ENCODE measurements at regions not wholly inside any gene's neighbourhood (a gene's known extent, or its start where the extent isn't known, plus 50 kb on each side); places are given as distances from the start of the nearest gene placed in this dataset.

- TF ChIP-seq CTCF (IDR thresholded peaks at IDR 0.05) (no peak), POLR2AphosphoS5 (IDR thresholded peaks at IDR 0.05) (no peak), POLR2A (IDR thresholded peaks at IDR 0.05) (no peak)
These were observed 243.9 kb downstream of the IRX2 start for GRCh38 chr5:2507611-2508010.
